ENCODE measurements at regions not wholly inside any gene's neighbourhood (a gene's known extent, or its start where the extent isn't known, plus 50 kb on each side); places are given as distances from the start of the nearest gene placed in this dataset.

DNA sequence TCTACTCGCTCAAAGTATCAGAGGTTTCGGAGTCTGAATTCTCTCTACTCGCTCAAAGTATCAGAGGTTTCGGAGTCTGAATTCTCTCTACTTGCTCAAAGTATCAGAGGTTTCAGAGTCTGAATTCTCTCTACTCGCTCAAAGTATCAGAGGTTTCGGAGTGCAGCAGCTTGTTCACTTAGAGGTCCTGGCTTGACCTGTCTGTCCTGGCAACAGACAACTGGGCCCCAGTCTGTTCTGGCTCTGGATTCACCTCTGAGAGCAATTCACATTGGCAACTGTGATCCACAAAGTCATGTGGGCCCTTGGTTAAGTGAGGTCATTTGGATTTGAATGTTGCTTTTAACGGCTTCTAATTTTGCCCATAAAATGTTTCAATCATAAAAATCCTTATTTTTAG is 63.9 kb upstream of the ST8SIA6 start:
- Histone ChIP-seq H3K9me3 (ENCODE audit: control insufficient read depth in 1 of 2, insufficient read depth in 1 of 2, low read length in 2 of 2) (peaks cover 0 to 5% of the 10 kb centered on the region in 2 experiments), H3K36me3 (ENCODE audit: insufficient read depth, low read length) (no peaks in the 10 kb centered on the region), H3K4me1 (ENCODE audit: insufficient read depth, low read length) (no peaks in the 10 kb centered on the region), H3K27ac (ENCODE audit: low read depth in 1 of 2, low read length in 2 of 2) (no peak overlapping the region), H3K4me3 (ENCODE audit: low read length) (no peak overlapping the region), H3K27me3 (ENCODE audit: control insufficient read depth in 1 of 2, insufficient read depth in 2 of 2, low read length in 2 of 2) (no peaks in the 10 kb centered on the region)
- H3K27me3 Mint-ChIP-seq: no peaks in the 10 kb centered on the region
- DNase-seq (no peak), ATAC-seq (ENCODE audit: poor library complexity) (no peak)
- no peak for TF ChIP-seq CTCF (IDR thresholded peaks at IDR 0.05)
- POLR2A ChIA-PET: no interaction called here
- no peaks in the 10 kb centered on the region for H3K4me1 Mint-ChIP-seq (ENCODE audit: low read depth)
- H3K36me3 Mint-ChIP-seq (ENCODE audit: low read depth): no peaks in the 10 kb centered on the region
- intact Hi-C loops (cut with DNase I, micrococcal nuclease): no loop called here
- H3K4me3 Mint-ChIP-seq: no peak overlapping the region
- no peaks in the 10 kb centered on the region for H3K9me3 Mint-ChIP-seq
- H3K27ac Mint-ChIP-seq: no peak overlapping the region
- CTCF ChIA-PET: no interaction called here

DNA sequence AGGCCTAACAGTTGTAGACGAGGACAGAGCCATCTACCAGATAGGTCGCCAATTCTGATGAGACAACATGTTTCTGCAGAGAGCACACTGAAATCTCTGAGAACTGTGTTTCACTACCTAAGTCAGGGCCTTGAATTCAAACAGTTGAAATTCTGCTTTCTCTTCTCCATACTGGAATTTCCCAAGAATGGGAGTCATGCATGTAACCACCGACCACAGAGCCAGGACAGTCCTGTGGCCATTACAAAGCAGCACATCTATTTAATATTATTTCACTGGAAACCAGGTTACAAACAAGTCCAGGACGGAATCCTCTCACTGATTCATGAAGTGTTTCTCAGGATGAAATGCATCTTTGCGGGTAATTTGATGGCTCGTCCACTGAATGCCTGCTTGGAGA is 62.0 kb upstream of the ST8SIA6 start:
- POLR2A ChIA-PET: no interaction called here
- no peak overlapping the region for H3K4me3 ChIP-seq (ENCODE audit: low read length)
- H3K4me1 Mint-ChIP-seq (ENCODE audit: low read depth): no peaks in the 10 kb centered on the region
- no peaks in the 10 kb centered on the region for H3K9me3 Mint-ChIP-seq
- no peaks in the 10 kb centered on the region for H3K4me1 ChIP-seq (ENCODE audit: insufficient read depth, low read length)
- H3K36me3 Mint-ChIP-seq (ENCODE audit: low read depth): no peaks in the 10 kb centered on the region
- CTCF ChIA-PET: no interaction called here
- no peak for DNase-seq
- no peak for TF ChIP-seq CTCF (IDR thresholded peaks at IDR 0.05)
- no peak overlapping the region for H3K4me3 Mint-ChIP-seq
- no peaks in the 10 kb centered on the region for H3K27me3 ChIP-seq (ENCODE audit: control insufficient read depth in 1 of 2, insufficient read depth in 2 of 2, low read length in 2 of 2)
- intact Hi-C loops (cut with DNase I, micrococcal nuclease): no loop called here
- H3K27me3 Mint-ChIP-seq: no peaks in the 10 kb centered on the region
- H3K9me3 ChIP-seq (ENCODE audit: control insufficient read depth in 1 of 2, insufficient read depth in 1 of 2, low read length in 2 of 2): peaks cover 0 to 5% of the 10 kb centered on the region in 2 experiments
- no peaks in the 10 kb centered on the region for H3K36me3 ChIP-seq (ENCODE audit: insufficient read depth, low read length)
- H3K27ac Mint-ChIP-seq: no peak overlapping the region
- H3K27ac ChIP-seq (ENCODE audit: low read depth in 1 of 2, low read length in 2 of 2): no peak overlapping the region
- no peak for ATAC-seq (ENCODE audit: poor library complexity)

- H3K36me3 ChIP-seq (ENCODE audit: insufficient read depth, low read length): no peaks in the 10 kb centered on the region
- CTCF ChIA-PET: no interaction called here
- no peaks in the 10 kb centered on the region for H3K4me1 Mint-ChIP-seq (ENCODE audit: low read depth)
- POLR2A ChIA-PET: no interaction called here
- ATAC-seq (ENCODE audit: poor library complexity) (no peak), DNase-seq (no peak)
- H3K9me3 ChIP-seq (ENCODE audit: control insufficient read depth in 1 of 2, insufficient read depth in 1 of 2, low read length in 2 of 2): peaks cover 0 to 5% of the 10 kb centered on the region in 2 experiments
- no peaks in the 10 kb centered on the region for H3K27me3 Mint-ChIP-seq
- no peaks in the 10 kb centered on the region for H3K9me3 Mint-ChIP-seq
- no peaks in the 10 kb centered on the region for H3K27me3 ChIP-seq (ENCODE audit: control insufficient read depth in 1 of 2, insufficient read depth in 2 of 2, low read length in 2 of 2)
- H3K27ac ChIP-seq (ENCODE audit: low read depth in 1 of 2, low read length in 2 of 2): no peak overlapping the region
- no peak overlapping the region for H3K27ac Mint-ChIP-seq
- H3K4me1 ChIP-seq (ENCODE audit: insufficient read depth, low read length): peaks cover 9% of the 10 kb centered on the region
- TF ChIP-seq CTCF (IDR thresholded peaks at IDR 0.05): no peak
- no peaks in the 10 kb centered on the region for H3K36me3 Mint-ChIP-seq (ENCODE audit: low read depth)
- H3K4me3 ChIP-seq (ENCODE audit: low read length): no peak overlapping the region
- intact Hi-C loops (cut with DNase I, micrococcal nuclease): no loop called here
- H3K4me3 Mint-ChIP-seq: no peak overlapping the region
Measured at GRCh38 chr10:17512341-17513001, 58.1 kb upstream of the ST8SIA6 start.

All from CD4-positive, alpha-beta T cell (primary cell).